DOHH2 (cell line): ENCODE measurements at regions not wholly inside any gene's neighbourhood (a gene's known extent, or its start where the extent isn't known, plus 50 kb on each side); places are given as distances from the start of the nearest gene placed in this dataset.

ENCODE experiments used
- EZH2phosphoT487 ChIP-seq: fragments of 200-600 bp; sonication (generic); IDR thresholded peaks from 2 replicates; pipeline ENCODE4 v1.6.1; 2017; ENCODE audit warnings: borderline replicate concordance, mild to moderate bottlenecking, antibody characterized with exemption, low read length, moderate library complexity, mixed read lengths
- TF ChIP-seq, protein P1 (sequence below): fragments of 200-600 bp; sonication (generic); IDR thresholded peaks from one replicate; pipeline ENCODE4 v1.5.1; 2014; ENCODE audit warnings: antibody characterized with exemption, mild to moderate bottlenecking, low read depth, low read length; ENCODE audit not compliant: poor library complexity, severe bottlenecking

- TF ChIP-seq, protein P1, sequence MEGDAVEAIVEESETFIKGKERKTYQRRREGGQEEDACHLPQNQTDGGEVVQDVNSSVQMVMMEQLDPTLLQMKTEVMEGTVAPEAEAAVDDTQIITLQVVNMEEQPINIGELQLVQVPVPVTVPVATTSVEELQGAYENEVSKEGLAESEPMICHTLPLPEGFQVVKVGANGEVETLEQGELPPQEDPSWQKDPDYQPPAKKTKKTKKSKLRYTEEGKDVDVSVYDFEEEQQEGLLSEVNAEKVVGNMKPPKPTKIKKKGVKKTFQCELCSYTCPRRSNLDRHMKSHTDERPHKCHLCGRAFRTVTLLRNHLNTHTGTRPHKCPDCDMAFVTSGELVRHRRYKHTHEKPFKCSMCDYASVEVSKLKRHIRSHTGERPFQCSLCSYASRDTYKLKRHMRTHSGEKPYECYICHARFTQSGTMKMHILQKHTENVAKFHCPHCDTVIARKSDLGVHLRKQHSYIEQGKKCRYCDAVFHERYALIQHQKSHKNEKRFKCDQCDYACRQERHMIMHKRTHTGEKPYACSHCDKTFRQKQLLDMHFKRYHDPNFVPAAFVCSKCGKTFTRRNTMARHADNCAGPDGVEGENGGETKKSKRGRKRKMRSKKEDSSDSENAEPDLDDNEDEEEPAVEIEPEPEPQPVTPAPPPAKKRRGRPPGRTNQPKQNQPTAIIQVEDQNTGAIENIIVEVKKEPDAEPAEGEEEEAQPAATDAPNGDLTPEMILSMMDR = no peak
- no peak for TF ChIP-seq EZH2phosphoT487
Observed at GRCh38 chr4:12894062-12894461, 590.1 kb downstream of the RAB28 start.
